ENCODE measurements at regions not wholly inside any gene's neighbourhood (a gene's known extent, or its start where the extent isn't known, plus 50 kb on each side); places are given as distances from the start of the nearest gene placed in this dataset.

GRCh38 chr1:29782846-29783507, 546.7 kb downstream of the PTPRU start:
- H3K36me3 ChIP-seq (ENCODE audit: insufficient read depth, low read length), result no peaks in the 10 kb centered on the region
- no peak overlapping the region for H3K9ac ChIP-seq (ENCODE audit: low read length)
- H3K4me2 ChIP-seq (ENCODE audit: low read length), result no peak overlapping the region
- no peak overlapping the region for H3K4me3 ChIP-seq (ENCODE audit: low read length)
- no peaks in the 10 kb centered on the region for H3K79me2 ChIP-seq (replicated peaks; ENCODE audit: insufficient read depth, low read length)
- H3K9me3 ChIP-seq (ENCODE audit: low read length), result no peaks in the 10 kb centered on the region
- H2AFZ ChIP-seq (ENCODE audit: low read depth, low read length), result no peak overlapping the region
- no peak overlapping the region for H3K27ac ChIP-seq (ENCODE audit: low read length)
- no peaks in the 10 kb centered on the region for H3K27me3 ChIP-seq (ENCODE audit: insufficient read depth, low read depth, low read length)
- H4K20me1 ChIP-seq (ENCODE audit: insufficient read depth), result no peaks in the 10 kb centered on the region
- H3F3A ChIP-seq (ENCODE audit: insufficient read depth, low read length, poor library complexity, severe bottlenecking), result no peaks in the 10 kb centered on the region
- TF ChIP-seq RAD21 (conservative IDR thresholded peaks at IDR 0.05), result no peak
- no peak for TF ChIP-seq EP300 (conservative IDR thresholded peaks at IDR 0.05; ENCODE audit: poor library complexity, severe bottlenecking)
- TF ChIP-seq SMC3 (conservative IDR thresholded peaks at IDR 0.05; ENCODE audit: poor library complexity), result no peak
- TF ChIP-seq POLR2AphosphoS5 (IDR thresholded peaks at IDR 0.05), result no peak
- TF ChIP-seq MXI1 (conservative IDR thresholded peaks at IDR 0.05; ENCODE audit: poor library complexity, severe bottlenecking), result no peak
- no peak for TF ChIP-seq EZH2 (IDR thresholded peaks at IDR 0.05; ENCODE audit: borderline replicate concordance, insufficient read depth, low read length, poor library complexity, severe bottlenecking)
- no peak for TF ChIP-seq TAF1 (IDR thresholded peaks at IDR 0.05; ENCODE audit: low read depth)
- TF ChIP-seq REST (IDR thresholded peaks at IDR 0.05; ENCODE audit: borderline replicate concordance), result no peak
- TF ChIP-seq CTCF (IDR thresholded peaks at IDR 0.05; ENCODE audit: poor library complexity, severe bottlenecking), result no peak
- H3K9me2 ChIP-seq (ENCODE audit: insufficient read depth, low read length), result no peaks in the 10 kb centered on the region

- Histone ChIP-seq H3K9ac (ENCODE audit: low read length) (no peak overlapping the region), H3K4me2 (ENCODE audit: low read length) (no peak overlapping the region), H4K20me1 (ENCODE audit: insufficient read depth) (no peaks in the 10 kb centered on the region), H3K4me3 (ENCODE audit: low read length) (no peak overlapping the region), H3K79me2 (replicated peaks; ENCODE audit: insufficient read depth, low read length) (no peaks in the 10 kb centered on the region), H3K9me2 (ENCODE audit: insufficient read depth, low read length) (no peaks in the 10 kb centered on the region), H3F3A (ENCODE audit: insufficient read depth, low read length, poor library complexity, severe bottlenecking) (no peaks in the 10 kb centered on the region), H3K9me3 (ENCODE audit: low read length) (no peaks in the 10 kb centered on the region), H3K27ac (ENCODE audit: low read length) (no peak overlapping the region), H3K36me3 (ENCODE audit: insufficient read depth, low read length) (no peaks in the 10 kb centered on the region), H3K27me3 (ENCODE audit: insufficient read depth, low read depth, low read length) (no peaks in the 10 kb centered on the region), H2AFZ (ENCODE audit: low read depth, low read length) (no peak overlapping the region)
- TF ChIP-seq RAD21 (conservative IDR thresholded peaks at IDR 0.05), result no peak
- TF ChIP-seq EP300 (conservative IDR thresholded peaks at IDR 0.05; ENCODE audit: poor library complexity, severe bottlenecking), result no peak
- no peak for TF ChIP-seq TAF1 (IDR thresholded peaks at IDR 0.05; ENCODE audit: low read depth)
Measured at GRCh38 chr1:29779146-29779545, 542.8 kb downstream of the PTPRU start.

Measured in neural cell (in vitro differentiated cells).